SKM-1 (cell line): ENCODE measurements at regions not wholly inside any gene's neighbourhood (a gene's known extent, or its start where the extent isn't known, plus 50 kb on each side); places are given as distances from the start of the nearest gene placed in this dataset.

ENCODE experiments used
- DNase-seq: peaks from one replicate; lab custom pipeline; 2025; ENCODE audit not compliant: unreplicated experiment; lab: John Stamatoyannopoulos, UW

DNA sequence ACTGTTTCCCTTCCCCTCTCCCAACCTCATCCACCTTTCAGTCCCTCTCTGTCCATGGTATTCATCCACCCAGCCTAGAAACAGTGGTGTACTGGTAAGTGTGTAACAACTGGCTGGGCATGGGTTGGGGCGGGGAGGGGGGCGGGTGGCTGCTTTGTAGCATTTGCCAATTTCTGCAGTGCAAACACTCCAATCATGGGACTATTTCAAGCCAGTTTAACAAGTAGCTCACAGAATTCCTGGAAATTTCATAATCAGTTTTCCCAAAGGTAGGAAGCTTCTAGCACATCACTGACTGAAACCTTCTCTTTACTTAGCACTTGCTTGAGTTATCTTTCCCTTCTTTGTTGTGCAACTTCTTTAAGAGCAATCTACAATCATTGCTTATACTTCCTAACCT, 100.8 kb upstream of the WASF3 start:
- DNase-seq: no peak

DNA sequence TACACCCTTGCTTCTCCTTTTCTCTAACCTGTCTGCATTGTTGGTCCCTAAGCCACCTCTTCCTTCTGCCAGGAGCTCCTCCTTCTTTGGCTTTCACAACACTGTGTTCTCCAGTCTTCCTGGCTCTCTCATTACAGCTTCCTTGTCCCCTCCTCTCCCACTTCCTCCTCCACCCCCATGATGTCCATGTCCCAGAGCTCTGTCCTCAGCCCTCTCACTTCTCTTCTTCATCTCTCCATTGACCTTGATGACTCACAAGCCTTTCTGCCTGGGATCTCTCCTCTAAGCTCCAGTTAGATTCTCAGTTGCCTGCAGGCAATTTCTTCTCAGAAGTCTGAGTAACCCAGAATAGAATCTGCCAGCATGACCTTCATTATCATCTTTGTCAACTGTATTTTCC, 100.3 kb upstream of the WASF3 start:
- DNase-seq: peak; percentile 54

- no peak for DNase-seq
These were observed 99.2 kb upstream of the WASF3 start for GRCh38 chr13:26458196-26458749.

GRCh38 chr13:26459276-26460131, 98.0 kb upstream of the WASF3 start:
- no peak for DNase-seq

DNA sequence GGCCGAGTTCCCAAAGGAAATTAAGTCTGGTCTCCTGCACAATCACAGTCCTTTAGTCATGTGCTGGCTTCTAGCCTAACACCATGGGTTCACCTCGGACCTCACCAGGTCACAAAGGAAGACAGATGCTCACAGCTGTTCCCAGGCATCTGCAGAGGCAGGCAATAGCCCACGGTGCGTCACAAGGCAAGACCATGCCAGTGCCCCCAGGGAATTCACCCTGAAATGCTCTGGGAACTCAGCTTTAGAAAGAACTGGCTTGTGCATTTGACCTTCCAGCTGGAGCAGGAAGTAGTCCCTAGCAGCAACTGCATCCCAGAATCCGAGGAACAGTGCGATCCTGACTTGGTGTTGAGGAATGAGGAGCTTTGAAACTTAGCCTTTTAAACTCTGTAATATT, 96.8 kb upstream of the WASF3 start:
- DNase-seq: no peak

GRCh38 chr13:26463296-26463695, 94.2 kb upstream of the WASF3 start:
- DNase-seq: no peak

GRCh38 chr13:26463848-26464247, 93.6 kb upstream of the WASF3 start:
- DNase-seq: no peak

DNA sequence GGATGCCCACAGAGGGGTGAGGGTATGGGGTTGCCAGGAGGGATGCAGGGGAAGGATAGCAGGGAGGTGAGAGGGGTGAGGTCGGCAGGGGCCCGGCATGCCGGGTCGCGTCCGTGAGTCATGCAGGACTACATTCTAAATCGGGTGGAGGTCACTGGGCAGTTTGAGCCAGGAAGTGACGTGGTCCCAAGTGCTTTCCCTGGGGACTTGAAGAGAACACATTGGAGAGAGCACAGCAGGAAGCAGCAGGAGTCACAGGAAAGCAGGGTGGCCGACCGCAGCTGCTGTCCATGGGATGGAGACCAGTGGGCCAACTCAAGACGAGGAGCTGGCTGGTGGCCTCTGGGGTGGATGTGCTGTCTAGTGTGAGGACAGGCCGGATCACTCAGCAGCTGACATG, 92.0 kb upstream of the WASF3 start:
- DNase-seq: no peak

- DNase-seq: no peak
These were observed 91.5 kb upstream of the WASF3 start for GRCh38 chr13:26465954-26466353.

DNA sequence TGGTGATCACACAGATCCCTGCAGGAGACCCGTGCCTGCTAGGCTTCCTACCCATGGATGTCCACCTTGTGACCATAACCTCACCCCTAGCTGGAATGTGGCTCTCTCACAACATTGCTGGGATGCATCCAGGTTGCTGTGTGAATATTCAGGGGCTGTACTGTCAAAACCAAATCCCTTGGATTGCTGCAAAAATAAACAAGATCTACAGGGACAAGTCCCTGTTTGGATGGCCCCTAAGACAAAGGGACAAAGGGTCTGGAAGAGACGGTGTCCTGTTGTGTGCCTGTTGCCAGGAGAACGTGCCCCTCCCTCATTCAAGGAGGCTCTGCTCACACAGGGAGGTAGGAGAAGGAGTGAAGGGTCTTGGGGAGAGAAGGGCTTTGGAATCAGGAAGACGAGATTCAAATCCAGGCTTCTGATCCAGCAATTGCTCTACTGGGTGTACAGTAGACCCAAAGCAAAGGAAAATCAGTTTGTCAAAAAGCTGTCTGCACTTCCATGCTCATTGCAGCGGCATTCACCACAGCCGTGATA, 89.2 kb upstream of the WASF3 start:
- no peak for DNase-seq

GRCh38 chr13:26469602-26470001, 87.9 kb upstream of the WASF3 start:
- DNase-seq: no peak

- DNase-seq: no peak
These were observed 85.7 kb upstream of the WASF3 start for GRCh38 chr13:26471807-26472206.

DNA sequence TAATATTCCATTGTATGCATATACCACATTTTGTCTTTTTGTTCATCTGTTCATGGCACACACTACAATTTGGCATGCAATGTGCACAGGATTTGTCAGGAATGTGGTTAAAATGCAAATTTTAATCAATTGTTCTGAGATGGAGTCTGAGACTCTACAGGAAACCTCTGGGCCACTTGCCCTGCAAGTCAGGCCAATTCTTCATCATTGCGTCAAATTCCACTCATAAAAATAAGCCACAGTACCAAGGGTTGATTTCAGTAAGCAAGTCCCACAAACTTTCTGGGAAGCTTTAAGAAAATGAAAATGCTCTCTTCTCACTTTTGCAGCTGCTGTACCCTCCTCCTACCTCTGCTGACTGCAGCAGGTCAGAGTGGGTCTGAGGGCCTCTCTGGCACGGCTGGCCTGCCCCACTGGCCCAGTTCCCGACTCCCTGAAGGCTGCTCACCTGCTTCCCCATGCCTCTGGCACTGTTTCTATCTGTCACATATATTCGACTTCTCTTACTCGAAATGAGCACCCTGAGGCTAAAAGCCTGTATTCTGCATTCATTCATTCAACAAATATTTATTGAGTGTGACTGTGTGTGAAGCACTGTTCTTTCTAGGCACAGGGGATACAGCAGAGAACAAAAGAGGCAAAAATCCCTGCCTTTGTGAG, 83.8 kb upstream of the WASF3 start:
- no peak for DNase-seq

GRCh38 chr13:26474286-26474685, 83.2 kb upstream of the WASF3 start:
- DNase-seq: no peak

DNA sequence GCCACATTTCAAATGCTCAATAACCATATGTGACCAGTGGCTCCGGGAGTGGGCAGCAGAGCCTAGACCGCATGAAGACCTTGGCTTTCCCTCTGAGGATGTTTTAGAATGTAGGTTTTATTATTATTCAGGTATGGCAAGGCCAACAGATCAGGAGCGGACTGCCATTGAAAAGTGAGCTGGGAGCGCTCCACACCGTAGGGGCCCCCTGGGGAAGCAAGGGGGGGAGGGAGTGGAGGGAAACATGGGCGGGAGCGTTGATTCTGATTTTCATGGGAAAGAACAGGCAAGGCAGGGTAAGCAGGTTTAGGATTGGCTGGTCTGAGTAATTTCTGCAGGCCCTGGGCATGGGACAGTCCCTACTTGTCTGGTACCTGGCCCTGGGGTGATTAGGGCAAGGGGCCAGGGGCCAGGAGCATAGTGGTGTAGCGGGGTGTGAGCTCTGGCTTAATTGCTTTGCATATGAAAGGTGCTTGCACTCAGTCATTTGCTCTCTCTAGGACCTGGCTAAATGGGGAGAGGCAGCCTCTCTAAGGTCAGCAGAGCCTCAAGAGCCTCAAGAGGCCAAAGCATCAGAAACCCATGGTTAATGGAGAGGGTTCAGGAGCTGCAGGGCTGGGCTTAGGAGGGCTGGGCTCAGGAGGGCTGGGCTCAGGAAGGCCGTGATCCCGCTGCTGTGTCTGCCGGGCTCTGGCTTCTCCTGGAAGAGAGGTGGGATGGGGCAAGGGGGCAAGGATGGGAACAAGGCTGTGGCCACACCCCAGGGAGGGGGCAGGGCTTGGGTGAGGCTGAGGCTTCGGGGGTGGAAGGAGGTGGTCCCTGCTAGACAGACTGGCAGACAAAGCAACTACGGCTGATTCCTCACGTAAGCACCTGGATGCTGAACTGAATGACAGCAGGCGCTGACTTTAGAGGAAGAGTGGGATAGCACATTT, 82.0 kb upstream of the WASF3 start:
- DNase-seq: no peak

- DNase-seq: no peak
These were observed 81.2 kb upstream of the WASF3 start for GRCh38 chr13:26476111-26476781.

DNA sequence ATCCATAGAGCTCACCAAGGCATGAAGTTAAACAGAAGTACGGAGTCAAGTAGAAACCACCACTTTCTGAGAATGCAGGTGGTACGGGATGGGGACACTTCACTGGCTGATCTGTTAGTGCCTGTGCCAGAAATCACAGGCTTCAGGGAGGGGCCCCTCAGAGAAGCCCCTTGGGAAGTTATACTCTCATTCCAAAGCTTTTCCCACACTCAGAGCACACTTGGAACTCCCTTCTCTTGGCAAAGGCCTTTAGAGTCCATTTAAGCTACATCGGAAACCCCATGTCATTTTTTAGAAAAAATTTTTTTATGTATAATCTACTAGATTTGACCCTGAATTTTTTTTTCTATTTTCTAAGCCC, 80.7 kb upstream of the WASF3 start:
- DNase-seq: no peak

DNA sequence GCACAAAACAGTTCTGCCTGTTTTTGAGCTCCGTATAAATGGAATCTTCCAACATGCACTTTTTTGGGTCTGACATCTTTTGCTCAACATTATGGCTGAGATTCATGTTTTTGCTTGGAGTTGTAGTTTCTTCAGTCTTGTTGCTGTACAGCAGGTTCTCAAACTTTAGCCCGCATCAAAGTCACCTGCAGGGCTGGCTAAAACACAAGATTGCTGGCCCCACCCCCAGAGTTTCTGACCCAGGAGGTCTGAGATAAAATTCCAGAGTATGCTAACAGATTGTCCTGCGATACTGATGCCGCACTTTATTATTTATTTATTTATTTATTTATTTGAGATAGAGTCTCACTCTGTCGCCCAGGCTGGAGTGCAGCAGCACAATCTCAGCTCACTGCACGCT, 79.8 kb upstream of the WASF3 start:
- DNase-seq: no peak

- DNase-seq: no peak
These were observed 77.1 kb upstream of the WASF3 start for GRCh38 chr13:26480246-26480855.
